GM12892 (cell line): ENCODE measurements at regions not wholly inside any gene's neighbourhood (a gene's known extent, or its start where the extent isn't known, plus 50 kb on each side); places are given as distances from the start of the nearest gene placed in this dataset.

Experiments used
- POLR2A ChIP-seq: IDR thresholded peaks from 2 replicates; pipeline ENCODE4 v1.6.1; 2011; ENCODE audit warnings: low read depth, low read length, control low read depth
- POLR2AphosphoS5 ChIP-seq: IDR thresholded peaks from 2 replicates; pipeline ENCODE4 v1.6.1; 2011; ENCODE audit warnings: low read depth, low read length, control low read depth
- TAF1 ChIP-seq: IDR thresholded peaks from 2 replicates; pipeline ENCODE4 v1.6.1; 2011; ENCODE audit warnings: low read depth, mild to moderate bottlenecking, control low read depth, low read length, borderline replicate concordance

DNA sequence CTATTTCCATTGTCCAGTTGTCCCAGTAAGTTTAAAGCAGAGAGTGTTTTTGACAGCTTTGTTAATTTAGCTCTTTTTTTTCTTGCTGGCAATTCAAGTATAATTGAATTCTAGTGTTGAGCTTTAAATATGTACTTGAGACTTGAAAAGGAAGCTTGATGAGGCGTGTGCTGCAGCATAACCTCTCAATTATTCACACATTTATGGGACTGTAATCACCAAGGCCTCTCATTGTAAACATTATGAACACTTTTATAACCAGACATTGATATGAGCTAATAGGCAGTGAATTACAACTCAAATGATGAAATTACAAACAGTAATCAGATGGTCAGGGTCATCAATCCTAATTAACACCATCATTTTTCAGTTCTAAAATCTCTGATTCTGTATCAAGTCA lies 378.0 kb upstream of the DDHD1 start:
- TF ChIP-seq POLR2A (no peak), TAF1 (no peak), POLR2AphosphoS5 (no peak)
